GM21447 (cell line): ENCODE measurements at regions not wholly inside any gene's neighbourhood (a gene's known extent, or its start where the extent isn't known, plus 50 kb on each side); places are given as distances from the start of the nearest gene placed in this dataset.

Experiments used
- ATAC-seq: cut with Tn5 transposase; IDR thresholded peaks from one replicate; pipeline ENCODE4 v1.9.1; 2021; ENCODE audit not compliant: unreplicated experiment

- ATAC-seq = no peak
Observed at GRCh38 chr12:65517656-65518210, 239.2 kb downstream of the MSRB3 start.

GRCh38 chr12:65518771-65519170 lies 240.3 kb downstream of the MSRB3 start:
- ATAC-seq = no peak

GRCh38 chr12:65520658-65521057 lies 242.2 kb downstream of the MSRB3 start:
- ATAC-seq = no peak

GRCh38 chr12:65522956-65523860 lies 244.7 kb downstream of the MSRB3 start:
- ATAC-seq = no peak

- ATAC-seq = no peak
Observed at GRCh38 chr12:65524666-65525065, 246.2 kb downstream of the MSRB3 start.

GRCh38 chr12:65525491-65526141 lies 247.1 kb downstream of the MSRB3 start:
- ATAC-seq = no peak

- no peak for ATAC-seq
Observed at GRCh38 chr12:65526311-65526710, 247.8 kb downstream of the MSRB3 start.

GRCh38 chr12:65528127-65528526 lies 249.6 kb downstream of the MSRB3 start:
- ATAC-seq = no peak

GRCh38 chr12:65529106-65529505 lies 250.6 kb downstream of the MSRB3 start:
- ATAC-seq = no peak

GRCh38 chr12:65529771-65530435 lies 251.4 kb downstream of the MSRB3 start:
- no peak for ATAC-seq

- ATAC-seq = no peak
Observed at GRCh38 chr12:65532162-65532561, 253.7 kb downstream of the MSRB3 start.

- no peak for ATAC-seq
Observed at GRCh38 chr12:65532764-65533163, 254.3 kb downstream of the MSRB3 start.

GRCh38 chr12:65533177-65533883 lies 254.8 kb downstream of the MSRB3 start:
- ATAC-seq = no peak

GRCh38 chr12:65534238-65534841 lies 255.9 kb downstream of the MSRB3 start:
- no peak for ATAC-seq

GRCh38 chr12:65535946-65536345 lies 257.5 kb downstream of the MSRB3 start:
- no peak for ATAC-seq

GRCh38 chr12:65536351-65536750 lies 257.9 kb downstream of the MSRB3 start:
- no peak for ATAC-seq

- no peak for ATAC-seq
Observed at GRCh38 chr12:65536876-65537681, 258.6 kb downstream of the MSRB3 start.

- no peak for ATAC-seq
Observed at GRCh38 chr12:65537978-65538377, 259.5 kb downstream of the MSRB3 start.

- ATAC-seq = no peak
Observed at GRCh38 chr12:65539023-65539422, 260.5 kb downstream of the MSRB3 start.

- no peak for ATAC-seq
Observed at GRCh38 chr12:65540140-65540539, 261.7 kb downstream of the MSRB3 start.
